Stimulated activated CD8-positive, alpha-beta memory T cell treated with anti-CD3 and anti-CD28 coated beads, Interleukin-12 subunit alpha, Interleukin-12 subunit beta, amount 100 ng/mL, for 4 hours (primary cell): ENCODE measurements at regions not wholly inside any gene's neighbourhood (a gene's known extent, or its start where the extent isn't known, plus 50 kb on each side); places are given as distances from the start of the nearest gene placed in this dataset.

Experiments used
- DNase-seq: peaks from one replicate; pipeline ENCODE4 v3.0.0-alpha.2; 2020; ENCODE audit warnings: low read depth

DNA sequence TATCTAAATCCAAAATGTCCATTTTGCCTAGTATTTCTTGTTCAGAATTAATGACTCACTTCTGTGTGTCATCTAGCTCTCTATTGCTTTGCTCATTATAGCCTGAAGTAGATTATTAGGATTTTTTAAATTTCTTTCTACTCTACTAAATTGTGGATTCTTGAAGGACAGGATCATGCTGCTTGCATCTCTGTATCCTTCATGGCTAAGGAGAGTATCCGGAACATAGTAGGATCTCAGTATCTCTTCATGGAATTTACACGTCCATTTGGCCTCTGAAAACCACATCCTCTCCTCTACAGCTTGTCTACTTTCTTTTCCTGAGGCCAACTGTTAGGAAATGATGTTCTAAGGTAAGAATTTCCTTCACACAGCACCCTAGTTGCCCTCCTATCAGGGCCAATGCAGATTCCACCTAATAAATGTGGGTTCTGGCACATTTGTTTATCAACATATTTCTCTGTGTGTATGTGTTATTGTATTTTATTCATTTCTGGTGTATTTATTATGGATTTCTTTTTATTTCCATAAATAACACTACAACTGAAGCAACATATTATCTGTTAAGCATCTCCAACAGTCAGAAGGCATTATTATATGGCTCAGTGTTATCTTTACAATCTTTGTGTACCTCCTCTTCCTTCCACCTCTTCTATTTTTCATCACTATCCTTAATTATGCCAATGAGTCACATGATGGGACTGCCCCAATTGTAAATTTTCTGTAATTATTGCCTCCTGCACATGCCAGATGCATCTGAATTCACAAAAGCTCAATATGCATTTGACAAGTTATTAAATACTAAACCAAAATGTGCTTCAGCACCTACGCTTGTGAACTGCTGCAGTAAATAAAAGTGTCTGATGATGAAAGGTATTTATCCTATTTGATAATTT is 557.8 kb upstream of the TLE4 start:
- no peak for DNase-seq

DNA sequence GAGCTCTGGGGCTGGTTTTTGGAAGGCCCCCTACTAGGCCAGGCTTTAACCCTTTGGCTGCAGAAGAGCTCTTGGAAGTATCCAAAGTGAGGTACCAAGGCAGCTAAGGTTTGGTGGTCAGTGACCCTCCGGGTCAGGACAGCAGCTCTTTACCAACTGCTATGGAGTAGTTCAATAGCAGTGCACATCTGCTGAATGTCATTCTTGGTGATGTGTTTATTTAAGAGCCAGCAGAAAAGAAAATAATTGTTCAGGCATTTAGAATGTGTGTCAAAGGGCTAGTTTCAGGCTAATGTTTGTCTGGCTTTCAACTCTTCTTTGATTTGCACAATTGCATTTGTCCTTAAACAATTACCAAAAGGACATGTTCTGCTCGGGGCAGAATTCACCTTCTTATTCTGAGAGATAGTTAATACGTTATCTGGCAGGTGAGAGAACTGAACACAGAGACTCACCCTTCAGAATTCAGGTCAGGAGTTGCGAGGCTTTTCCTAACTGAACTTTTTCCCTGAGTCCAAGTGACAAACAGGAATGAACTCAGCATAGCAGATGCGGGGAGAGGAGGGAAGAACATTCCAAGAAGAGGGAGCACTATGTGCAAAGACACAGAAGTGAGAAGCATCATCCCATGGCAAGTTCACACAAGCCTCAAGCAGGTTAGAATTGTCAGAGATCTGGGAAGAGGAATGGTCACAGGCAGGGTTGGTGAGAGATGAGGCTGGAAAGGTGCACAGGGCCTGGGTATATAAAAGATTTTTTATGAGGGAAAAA is 556.7 kb upstream of the TLE4 start:
- no peak for DNase-seq

DNA sequence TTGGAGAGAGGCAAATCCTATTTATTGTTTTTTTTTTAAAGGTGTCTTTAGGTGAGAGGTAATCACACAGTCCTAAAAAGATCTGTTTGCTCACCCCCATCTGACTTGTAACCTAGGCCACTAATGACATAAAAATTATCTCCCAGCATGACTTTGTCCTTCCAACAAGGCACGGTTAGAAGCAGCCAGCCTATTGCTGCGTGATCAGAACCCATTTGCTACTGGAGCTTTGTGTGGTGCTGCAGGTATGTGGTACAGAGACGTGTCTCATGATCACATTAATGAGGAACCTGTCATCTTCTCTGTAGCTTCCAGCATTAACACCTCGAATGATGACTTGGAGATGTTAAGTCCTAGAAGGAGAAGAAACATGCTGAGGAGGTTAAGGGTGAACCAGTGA is 555.8 kb upstream of the TLE4 start:
- DNase-seq: no peak

DNA sequence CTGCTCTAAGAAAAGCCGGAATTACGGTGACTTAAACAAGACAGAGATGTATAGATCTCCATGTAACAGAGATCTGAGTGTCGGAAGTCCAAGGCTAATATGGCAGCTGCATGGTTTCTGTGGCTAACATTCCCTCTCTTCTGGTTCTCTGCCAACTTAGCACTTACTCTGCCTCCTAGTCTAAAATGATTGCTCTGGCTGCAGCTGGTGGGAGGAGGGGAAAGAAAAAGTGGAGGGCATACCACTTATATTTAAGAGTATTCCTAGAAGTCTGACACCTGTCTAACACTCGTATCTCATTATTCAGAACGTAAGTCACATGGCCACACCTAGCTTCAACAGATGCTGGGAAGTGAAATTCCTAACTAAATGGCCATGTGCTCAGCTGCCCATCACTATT is 551.5 kb upstream of the TLE4 start:
- DNase-seq: no peak

DNA sequence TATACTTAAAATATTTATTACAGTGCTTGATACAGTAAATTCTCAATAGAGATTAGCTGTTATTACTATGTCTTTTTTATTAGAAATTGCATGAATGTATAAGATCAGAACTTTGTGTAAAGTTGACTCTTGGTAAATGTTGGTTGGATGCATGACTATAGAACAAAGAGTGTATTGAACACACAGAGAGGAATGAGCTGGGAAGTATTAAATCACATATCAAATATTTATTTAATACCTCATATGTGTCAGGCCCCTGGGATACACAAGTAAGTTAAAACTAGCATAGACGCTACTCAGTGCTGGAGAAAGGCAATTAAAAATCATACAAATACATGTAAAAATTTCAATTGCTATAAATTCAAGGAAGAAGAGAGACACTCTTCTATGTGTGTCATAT is 550.7 kb upstream of the TLE4 start:
- DNase-seq: no peak

DNA sequence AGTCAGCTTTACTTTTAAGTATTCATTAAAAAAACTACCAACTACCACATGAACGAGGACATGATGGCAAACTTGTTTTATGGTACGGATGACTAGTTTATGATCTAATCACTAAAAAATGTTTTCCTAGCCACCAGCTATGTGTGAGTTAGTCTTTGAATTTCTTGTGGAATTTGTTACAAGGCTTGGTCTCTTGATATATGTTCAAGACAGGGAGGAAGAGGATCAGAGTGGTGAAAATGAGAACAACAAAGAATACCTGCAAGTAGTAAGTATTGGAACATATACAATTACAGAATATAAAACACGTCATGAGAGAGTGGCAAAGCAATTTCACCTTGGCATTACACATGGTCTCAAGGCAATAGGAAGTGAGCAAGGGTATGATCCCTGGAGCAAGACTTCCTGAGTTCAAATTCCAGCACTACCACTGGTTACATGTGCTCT is 548.6 kb upstream of the TLE4 start:
- no peak for DNase-seq

DNA sequence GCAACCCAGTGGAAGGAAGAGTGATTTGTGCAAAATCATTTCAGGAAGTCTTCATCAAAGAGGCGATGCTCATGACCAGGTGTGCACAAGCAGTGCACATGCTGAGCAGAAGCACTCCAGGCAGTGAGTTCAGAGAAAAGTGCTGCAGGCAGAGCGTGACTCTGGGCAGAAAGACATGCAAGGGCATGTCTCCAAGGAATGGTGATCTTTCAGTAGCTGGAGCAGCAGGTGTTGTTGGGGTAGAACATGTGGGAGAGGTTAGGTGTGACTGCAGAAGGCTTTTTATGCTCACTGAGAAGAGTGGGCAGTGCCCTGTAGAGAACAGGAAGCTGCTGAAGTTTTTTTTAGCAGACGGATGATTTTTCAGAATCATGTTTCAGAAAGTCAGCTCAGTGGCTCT is 545.4 kb upstream of the TLE4 start:
- DNase-seq: no peak

DNA sequence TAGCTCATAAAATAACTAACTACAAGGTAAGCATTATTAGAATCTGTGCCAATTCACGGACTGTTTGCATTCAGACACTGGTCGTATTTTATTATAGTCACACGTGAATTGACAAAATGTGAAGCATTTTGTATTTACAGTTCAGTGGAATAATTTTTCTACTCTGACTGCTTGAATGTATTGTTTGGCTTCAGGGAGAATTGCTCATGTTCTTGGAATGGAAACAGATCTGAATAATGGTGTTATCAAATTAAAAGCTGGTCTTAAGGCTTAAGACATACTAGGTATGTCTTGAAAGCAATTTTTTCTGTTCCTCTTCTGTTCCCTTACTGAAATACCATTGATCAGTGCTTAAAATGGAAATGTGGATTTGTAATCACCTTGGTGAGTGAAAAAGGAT is 543.7 kb upstream of the TLE4 start:
- DNase-seq: no peak

DNA sequence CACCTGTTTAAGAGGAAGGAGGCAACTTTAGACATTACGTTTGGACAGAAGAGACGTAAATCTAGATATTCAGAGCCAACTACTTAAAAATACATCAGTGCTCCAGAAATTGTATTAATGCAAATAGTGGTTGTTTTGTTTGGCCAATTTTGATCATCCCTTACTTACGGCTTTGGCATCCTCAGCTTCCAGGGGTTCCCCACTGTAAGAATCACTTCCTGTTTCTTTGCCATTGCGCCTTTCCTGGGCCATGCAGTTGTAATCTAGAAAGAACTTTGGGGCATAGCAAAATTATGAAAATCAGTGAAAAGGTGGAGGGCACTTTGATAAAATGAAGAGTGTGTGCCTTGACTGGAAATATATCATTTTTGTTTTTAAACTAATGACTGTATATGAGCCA is 537.2 kb upstream of the TLE4 start:
- DNase-seq: no peak

DNA sequence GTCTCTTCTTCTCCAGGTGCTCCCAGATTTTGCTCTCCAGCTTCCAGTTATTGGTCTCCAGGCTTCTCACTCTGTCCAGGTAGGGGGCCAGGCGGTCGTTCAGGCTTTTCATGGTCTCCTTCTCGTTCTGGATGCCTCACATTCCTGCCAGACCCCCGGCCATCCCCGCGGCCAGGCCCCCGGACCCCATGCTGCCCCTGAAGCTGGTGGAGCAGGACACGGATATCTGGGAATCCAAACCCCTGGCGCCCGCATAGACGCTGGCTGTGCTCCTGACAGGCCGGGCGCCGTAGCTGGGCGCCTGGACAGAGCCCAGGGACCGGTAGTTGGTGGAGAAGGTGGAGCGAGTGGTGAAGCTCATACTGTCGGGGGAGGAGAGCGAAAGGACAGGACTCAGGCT is 534.4 kb upstream of the TLE4 start:
- no peak for DNase-seq

DNA sequence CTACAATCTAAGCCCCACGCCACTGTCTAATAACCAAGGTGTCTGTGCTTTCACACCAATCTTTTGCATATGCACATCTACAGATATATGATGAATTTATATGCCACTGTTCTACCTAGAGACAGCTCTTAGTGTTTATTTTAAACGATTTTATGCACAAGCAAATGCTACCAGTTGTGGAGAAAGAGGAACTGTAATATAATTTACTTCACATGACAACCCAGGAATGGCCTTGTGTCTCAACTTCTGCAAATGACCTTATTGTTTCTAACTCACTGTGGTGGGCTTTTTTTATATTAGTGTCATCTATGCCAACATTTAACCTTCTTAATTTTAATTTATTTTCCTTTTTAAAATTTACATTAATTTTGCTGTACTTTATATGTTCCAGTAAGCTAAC is 531.1 kb upstream of the TLE4 start:
- no peak for DNase-seq

DNA sequence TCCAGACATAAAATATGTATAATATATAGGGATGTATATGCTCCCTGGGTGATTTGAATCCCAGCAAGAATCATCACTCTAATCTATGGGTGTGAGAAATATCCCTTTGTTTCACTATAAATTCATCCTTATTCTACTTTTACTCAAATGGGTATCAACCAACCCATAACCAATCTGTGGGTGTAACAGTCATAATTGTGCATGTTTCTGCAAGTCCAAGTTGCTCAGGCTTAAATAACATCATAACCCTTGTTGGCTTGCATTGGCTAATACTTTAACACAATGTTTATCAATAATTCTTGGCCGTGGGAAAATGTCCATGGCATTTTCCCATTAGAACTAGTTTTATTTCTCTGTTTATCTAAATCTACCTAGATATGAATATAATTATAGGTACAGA is 530.5 kb upstream of the TLE4 start:
- DNase-seq: no peak

DNA sequence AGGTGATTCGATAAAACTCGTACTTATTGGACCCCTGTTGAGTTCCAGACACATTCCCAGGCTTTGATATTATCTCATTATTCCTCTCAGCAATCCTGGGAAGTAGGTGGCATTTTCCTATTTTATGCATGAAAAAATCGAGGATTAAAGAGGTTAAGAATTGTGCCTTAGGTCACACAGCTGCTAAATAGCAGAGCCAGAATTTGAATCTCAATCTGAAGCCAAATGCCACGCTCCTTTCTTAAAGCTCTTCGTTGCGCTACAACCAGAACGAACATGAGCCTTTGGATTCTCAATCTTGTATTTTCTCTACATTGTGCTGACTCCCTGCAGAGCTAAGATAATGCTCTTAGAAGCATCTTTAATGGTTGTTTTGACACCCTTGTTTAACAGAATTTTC is 527.8 kb upstream of the TLE4 start:
- DNase-seq: no peak

DNA sequence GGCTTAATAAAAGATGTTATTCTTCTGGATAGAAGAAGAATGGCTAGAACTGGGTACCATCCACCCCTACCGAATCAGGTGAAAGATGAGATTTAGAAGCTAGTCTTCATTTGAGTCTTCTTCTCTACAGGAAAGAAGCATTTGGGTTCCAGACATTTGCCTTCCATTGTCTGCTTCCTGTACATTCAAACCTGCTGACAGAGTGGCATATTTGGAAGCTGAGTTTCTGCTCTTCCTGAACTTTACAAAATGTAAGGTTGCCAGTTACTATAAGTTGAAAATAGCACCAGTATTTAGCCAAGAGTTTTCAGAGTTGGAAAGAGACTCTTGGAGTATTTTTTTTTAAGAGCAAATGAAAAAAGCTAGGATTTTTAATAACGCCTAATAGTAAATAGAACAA is 525.4 kb upstream of the TLE4 start:
- DNase-seq: no peak

DNA sequence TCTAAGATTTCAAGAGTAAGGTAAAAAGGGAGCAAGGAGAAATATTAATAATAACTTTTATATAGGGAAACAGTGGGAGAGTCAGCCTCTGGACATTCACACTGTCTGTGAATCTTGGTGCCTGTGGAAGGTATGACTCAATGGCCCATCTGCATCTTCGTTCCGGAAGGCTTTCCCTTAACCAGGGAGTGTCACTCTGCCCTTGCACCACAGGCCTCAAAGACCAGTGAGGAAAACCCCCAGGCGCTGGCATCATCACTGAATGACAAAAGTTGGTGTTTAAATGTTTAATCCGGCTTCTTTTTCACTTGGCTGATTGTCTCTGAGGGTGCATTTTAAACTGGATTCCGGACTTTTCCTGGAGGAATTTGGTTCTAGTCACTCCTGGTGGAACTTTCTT is 522.4 kb upstream of the TLE4 start:
- DNase-seq: no peak

DNA sequence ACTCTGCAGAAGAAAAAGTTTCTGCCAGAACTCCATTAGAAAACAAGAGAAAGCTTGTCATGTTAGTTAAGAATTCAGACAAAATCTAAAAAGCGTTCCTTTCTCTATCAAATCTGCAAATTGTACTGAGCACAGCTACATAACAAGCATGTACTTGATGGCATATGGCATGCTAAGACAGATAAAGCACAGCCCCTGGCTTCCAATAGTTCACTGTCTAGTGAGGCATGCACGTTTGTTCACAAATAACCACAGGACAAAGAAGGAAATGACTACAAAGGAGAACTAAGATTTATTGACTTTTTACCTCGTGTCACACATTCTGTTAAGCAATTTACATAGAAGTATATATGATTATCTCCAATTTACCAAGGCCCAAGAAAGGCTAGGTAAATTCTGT is 518.2 kb upstream of the TLE4 start:
- DNase-seq: no peak

DNA sequence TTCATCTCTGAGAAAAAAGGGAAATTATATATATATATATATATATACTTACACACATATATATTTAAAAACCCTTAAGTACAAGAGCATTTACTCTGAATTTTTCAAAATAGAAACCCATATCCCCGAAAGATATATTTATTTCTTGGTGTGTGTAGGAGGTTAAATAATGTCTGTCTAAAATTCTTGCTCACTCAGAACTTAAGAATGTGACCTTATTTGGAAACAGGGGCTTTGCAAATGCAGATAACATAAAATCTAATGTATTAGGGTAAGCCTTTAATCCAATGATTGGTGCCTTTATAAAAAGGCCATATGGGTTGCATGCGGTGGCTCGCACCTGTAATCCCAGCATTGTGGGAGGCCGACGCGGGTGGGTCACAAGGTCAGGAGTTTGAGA is 517.3 kb upstream of the TLE4 start:
- DNase-seq: no peak

DNA sequence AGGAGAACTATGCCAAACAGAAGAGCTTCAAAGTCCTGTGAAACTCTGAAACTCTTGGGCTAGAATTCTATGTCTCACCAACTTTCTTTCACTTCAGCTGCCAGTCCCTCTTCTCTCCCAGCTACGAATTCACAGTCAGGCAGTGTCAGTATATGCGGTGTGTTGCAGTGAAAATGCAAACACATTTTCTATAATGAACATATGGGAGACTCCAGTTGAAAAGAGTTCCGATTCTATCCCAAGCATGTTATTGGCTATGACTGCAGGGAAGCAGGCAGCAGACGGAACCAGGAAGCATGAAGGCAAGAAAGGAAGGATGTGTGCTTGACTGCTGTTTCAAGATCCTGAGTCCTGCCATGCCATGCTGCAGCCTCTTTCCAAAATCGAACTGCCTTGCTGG is 515.7 kb upstream of the TLE4 start:
- DNase-seq: no peak

DNA sequence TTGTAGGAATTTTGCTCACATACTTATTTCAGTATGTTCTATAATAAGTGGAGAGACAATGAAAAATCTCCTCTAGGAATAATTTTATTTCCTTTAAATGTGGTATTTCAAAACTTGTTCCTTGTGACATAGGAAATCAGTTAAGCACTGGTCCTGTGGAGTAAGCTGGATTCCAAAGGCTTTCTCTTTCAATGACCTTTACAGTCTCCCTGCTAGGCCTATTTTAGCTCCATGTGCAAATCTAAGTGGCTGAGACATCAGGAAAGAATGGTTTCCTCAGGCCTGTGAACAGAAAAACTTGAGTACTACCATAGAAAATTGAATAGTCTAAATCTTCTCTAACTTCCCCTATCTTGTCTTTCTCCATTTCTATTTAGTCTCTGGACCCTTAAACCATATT is 514.2 kb upstream of the TLE4 start:
- no peak for DNase-seq

DNA sequence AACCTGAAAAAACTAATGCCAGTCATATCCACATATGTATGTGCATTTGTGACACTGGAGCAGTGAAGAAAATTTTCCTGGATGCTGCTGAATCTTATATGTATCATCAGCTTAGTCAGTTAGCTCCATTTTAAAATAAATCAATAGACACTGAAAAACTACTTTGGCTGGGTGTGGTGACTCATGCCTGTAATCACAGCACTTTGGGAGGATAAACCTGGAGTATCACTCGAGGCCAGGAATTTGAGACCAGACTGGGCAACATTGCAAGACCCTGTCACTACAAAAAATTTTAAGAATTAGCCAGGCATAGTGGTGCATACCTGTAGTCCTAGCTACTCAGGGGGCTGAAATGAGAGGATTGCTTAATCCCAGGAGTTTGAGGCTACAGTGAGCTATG is 511.0 kb upstream of the TLE4 start:
- no peak for DNase-seq

DNA sequence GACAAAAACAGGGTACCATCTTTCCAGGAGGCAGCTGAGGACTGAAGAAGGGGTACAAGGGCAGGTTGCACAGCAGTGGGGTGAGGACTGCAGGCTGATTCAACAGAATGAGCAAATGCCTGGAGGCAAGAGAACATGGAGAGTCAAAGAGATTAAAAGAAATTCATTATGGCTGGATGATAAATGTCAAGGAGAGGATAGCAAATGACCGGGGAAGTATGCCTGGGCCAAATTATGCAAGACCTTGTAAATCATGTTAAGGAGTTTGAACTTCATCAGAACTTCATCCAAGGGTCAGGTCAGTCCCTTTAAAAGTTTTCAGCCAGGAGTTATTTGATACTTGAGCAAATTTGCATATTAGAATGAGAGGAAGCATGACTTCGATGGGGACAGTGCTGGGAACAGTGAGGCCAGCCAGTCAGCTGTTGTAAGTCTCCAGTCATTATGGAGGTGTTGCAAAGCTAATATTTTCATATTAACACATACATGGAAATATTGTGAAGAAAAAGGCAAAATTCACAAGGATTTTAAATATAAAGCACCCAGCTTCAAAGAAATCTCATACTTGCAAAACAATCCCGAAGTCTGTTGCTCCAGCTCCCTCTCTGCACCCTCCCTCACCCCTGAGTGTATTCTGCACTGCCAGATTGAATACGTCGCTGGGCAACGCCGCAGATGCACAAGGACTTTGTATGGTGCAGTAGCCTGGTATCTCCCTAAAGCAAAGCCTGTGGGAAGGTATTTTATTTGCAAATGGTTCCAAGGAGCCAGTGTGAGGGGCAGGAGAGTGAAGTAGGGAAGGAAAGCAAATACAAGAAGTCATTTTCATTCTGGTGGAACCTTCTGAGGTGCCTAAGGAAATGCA is 509.8 kb upstream of the TLE4 start:
- no peak for DNase-seq

DNA sequence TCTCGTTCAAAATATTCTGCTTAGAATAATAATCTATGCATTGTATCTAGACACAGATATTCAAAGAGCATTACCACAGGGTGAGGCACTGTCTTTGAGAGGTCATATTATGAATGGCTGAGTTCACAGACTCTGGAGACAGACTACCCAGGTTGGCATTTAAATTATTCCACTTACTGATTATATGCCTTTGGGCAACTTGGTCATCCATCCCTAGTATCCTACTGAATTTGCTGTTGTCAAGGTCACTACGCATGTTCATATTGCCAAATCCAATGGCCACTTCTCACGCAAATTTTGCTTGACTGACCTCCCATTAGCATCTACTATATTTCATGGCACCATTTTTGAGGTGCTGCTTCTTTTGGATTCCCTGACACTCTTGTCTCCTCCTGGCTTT is 498.6 kb upstream of the TLE4 start:
- DNase-seq: no peak

DNA sequence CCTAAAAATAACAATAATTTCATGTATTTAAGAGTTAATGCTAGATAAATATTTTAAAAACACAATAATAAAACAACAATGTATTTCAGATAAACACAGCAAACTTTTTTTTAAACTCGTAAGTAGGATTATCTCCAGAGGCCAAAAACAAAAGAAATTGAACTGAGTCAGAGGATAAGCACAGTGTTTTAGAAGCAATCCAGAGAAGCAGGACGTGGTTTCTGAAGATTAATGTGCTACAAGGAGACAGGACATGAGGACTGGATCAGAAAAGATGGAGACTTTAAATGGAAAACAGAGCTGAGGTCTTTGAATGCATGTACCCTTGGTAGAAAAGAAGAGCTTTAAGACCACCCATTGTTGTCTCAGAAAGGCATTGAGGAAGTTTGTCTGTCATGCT is 491.2 kb upstream of the TLE4 start:
- no peak for DNase-seq
